CD4-positive, CD25-positive, alpha-beta regulatory T cell (primary cell): ENCODE measurements at regions not wholly inside any gene's neighbourhood (a gene's known extent, or its start where the extent isn't known, plus 50 kb on each side); places are given as distances from the start of the nearest gene placed in this dataset.

Experiments used
- ATAC-seq, 2 donors: fragments of 150-1000 bp; cut with Tn5 transposase; one replicate each; pipeline ENCODE4 v1.10.0; 2021; ENCODE audit warnings: low read depth in 2 of 2, moderate number of reproducible peaks in 2 of 2, moderate library complexity in 1 of 2
- DNase-seq, 3 donors: peaks; one replicate each; pipeline versions ENCODE4 v3.0.0 to v3.0.0-alpha.2; 2012 to 2022; ENCODE audit warnings: mixed read lengths in 1 of 3
- H3K27ac ChIP-seq: one replicate; pipeline ENCODE4 v1.7.0; 2013; ENCODE audit warnings: mild to moderate bottlenecking, low read length; ENCODE audit not compliant: insufficient read depth, poor library complexity, severe bottlenecking
- H3K27me3 ChIP-seq: one replicate; pipeline ENCODE4 v1.7.0; 2013; ENCODE audit warnings: low read length; ENCODE audit not compliant: control insufficient read depth, insufficient read depth
- H3K36me3 ChIP-seq: one replicate; pipeline ENCODE4 v1.7.0; 2013; ENCODE audit warnings: mild to moderate bottlenecking, low read length, moderate library complexity; ENCODE audit not compliant: control insufficient read depth, insufficient read depth
- H3K4me1 ChIP-seq: 2 replicates; pipeline ENCODE4 v1.7.0; 2013; ENCODE audit warnings: mild to moderate bottlenecking, low read length; ENCODE audit not compliant: insufficient read depth, control insufficient read depth, poor library complexity, severe bottlenecking
- H3K4me3 ChIP-seq: one replicate; pipeline ENCODE4 v1.7.0; 2013; ENCODE audit warnings: low read depth, mild to moderate bottlenecking, low read length, moderate library complexity
- H3K9me3 ChIP-seq, 2 experiments: 1 replicate in 1 of 2; 2 replicates in 1 of 2; pipeline ENCODE4 v1.7.0; 2013; ENCODE audit warnings: low read length in 2 of 2, mild to moderate bottlenecking in 1 of 2, moderate library complexity in 1 of 2; ENCODE audit not compliant: control insufficient read depth in 2 of 2
- H3K27ac Mint-ChIP-seq, 3 donors: one replicate each; pipeline ENCODE4 v1.8.0; 2020 to 2022; ENCODE audit warnings: mild to moderate bottlenecking in 3 of 3, mixed read lengths in 3 of 3, moderate library complexity in 2 of 3
- H3K27me3 Mint-ChIP-seq: one replicate; pipeline ENCODE4 v1.8.0; 2022; ENCODE audit warnings: mild to moderate bottlenecking, mixed read lengths
- H3K36me3 Mint-ChIP-seq: one replicate; pipeline ENCODE4 v1.8.0; 2020; ENCODE audit warnings: mixed read lengths
- H3K4me1 Mint-ChIP-seq, 4 donors: one replicate each; pipeline ENCODE4 v1.8.0; 2020 to 2022; ENCODE audit warnings: mixed read lengths in 4 of 4, mild to moderate bottlenecking in 1 of 4
- H3K4me3 Mint-ChIP-seq, 4 donors: one replicate each; pipeline ENCODE4 v1.8.0; 2020 to 2022; ENCODE audit warnings: mild to moderate bottlenecking in 4 of 4, mixed read lengths in 4 of 4, moderate library complexity in 3 of 4
- H3K9me3 Mint-ChIP-seq, 7 donors: one replicate each; pipeline ENCODE4 v1.8.0; 2020 to 2022; ENCODE audit warnings: mixed read lengths in 7 of 7, mild to moderate bottlenecking in 3 of 7, moderate library complexity in 2 of 7

DNA sequence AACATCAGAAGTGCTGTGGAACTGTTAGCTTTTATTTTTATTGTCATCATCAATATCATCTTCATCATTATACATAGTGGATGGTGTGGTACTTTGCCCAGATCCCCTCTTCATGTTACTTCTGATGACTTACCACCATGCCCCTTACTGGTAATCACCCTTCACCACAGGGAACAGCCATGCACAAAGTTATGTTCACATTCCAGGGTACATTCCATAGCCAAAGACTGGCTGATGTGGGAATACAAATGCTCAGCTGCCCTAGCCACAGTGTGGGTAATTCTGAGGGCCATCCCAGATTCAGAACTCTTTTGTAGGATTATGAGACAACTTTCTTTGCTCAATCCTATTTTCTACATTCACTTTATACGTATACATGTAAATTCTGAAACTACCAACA lies 691.3 kb upstream of the CXADR start:
- Histone ChIP-seq H3K4me1 (no peaks in the 10 kb centered on the region), H3K4me3 (no peak overlapping the region), H3K27ac (no peak overlapping the region), H3K36me3 (no peaks in the 10 kb centered on the region), H3K9me3 (no peaks in the 10 kb centered on the region), H3K27me3 (no peaks in the 10 kb centered on the region)
- no peak for DNase-seq
- Mint-ChIP-seq H3K9me3 (peaks cover 10 to 38% (median 12%) of the 10 kb centered on the region in 7 donors), H3K27ac (no peak overlapping the region), H3K4me3 (no peak overlapping the region), H3K4me1 (no peaks in the 10 kb centered on the region), H3K27me3 (no peaks in the 10 kb centered on the region), H3K36me3 (no peaks in the 10 kb centered on the region)
- ATAC-seq: no peak

DNA sequence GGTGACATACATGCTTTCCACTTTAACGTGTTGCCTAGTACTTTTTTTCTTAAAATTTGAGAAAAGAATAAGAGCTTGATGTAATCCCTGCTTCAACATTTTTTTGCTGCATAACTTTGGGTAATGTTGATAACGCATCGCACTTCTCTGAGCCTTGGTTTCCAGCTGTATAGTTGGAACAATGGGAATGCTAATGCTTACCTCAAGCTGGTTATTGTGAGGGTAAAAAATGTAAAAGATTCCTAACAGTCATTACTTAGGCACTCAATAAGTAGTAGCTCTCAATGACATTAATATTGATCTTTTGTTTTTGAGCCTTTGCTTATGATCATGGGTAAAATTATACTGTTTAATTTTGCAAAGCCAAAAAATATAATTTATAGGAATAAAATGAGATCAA lies 683.3 kb upstream of the CXADR start:
- no peaks in the 10 kb centered on the region for H3K36me3 ChIP-seq
- no peaks in the 10 kb centered on the region for H3K4me1 ChIP-seq
- no peaks in the 10 kb centered on the region for H3K27me3 ChIP-seq
- Mint-ChIP-seq H3K27ac (no peak overlapping the region), H3K4me3 (no peak overlapping the region), H3K4me1 (no peaks in the 10 kb centered on the region), H3K36me3 (no peaks in the 10 kb centered on the region), H3K9me3 (peaks cover 2 to 25% (median 6%) of the 10 kb centered on the region in 7 donors), H3K27me3 (no peaks in the 10 kb centered on the region)
- peaks cover 0 to 3% of the 10 kb centered on the region in 2 experiments for H3K9me3 ChIP-seq
- no peak overlapping the region for H3K27ac ChIP-seq
- H3K4me3 ChIP-seq: no peak overlapping the region
- no peak for DNase-seq
- no peak for ATAC-seq

GRCh38 chr21:16832791-16833190 lies 680.1 kb upstream of the CXADR start:
- H3K27ac ChIP-seq: no peak overlapping the region
- DNase-seq (no peak), ATAC-seq (no peak)
- H3K36me3 Mint-ChIP-seq: no peaks in the 10 kb centered on the region
- peaks cover 0 to 3% of the 10 kb centered on the region in 2 experiments for H3K9me3 ChIP-seq
- peaks cover 0 to 10% (median 4%) of the 10 kb centered on the region in 7 donors for H3K9me3 Mint-ChIP-seq
- no peaks in the 10 kb centered on the region for H3K27me3 Mint-ChIP-seq
- H3K4me1 Mint-ChIP-seq: no peaks in the 10 kb centered on the region
- no peaks in the 10 kb centered on the region for H3K36me3 ChIP-seq
- H3K27me3 ChIP-seq: no peaks in the 10 kb centered on the region
- no peak overlapping the region for H3K27ac Mint-ChIP-seq
- no peak overlapping the region for H3K4me3 Mint-ChIP-seq
- H3K4me1 ChIP-seq: no peaks in the 10 kb centered on the region
- no peak overlapping the region for H3K4me3 ChIP-seq

DNA sequence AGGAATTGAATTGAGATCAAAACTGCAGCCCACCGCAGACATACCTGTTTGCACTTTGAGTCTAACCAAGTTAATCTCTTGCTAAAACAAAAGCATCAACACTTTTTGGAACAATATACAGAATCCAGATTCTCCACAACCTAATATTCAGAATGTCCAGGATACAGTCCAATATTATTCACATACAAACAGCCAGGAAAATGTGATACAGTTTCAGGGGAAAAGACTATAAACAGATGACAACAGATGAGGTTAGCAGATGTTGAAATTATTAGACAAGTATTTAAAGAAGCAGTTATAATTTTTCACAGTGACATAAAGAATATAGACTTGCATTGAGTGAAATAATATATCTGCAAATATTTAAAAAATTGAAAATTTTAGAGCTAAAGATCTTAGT lies 678.1 kb upstream of the CXADR start:
- no peaks in the 10 kb centered on the region for H3K36me3 Mint-ChIP-seq
- H3K9me3 ChIP-seq: peaks cover 0 to 3% of the 10 kb centered on the region in 2 experiments
- no peaks in the 10 kb centered on the region for H3K4me1 Mint-ChIP-seq
- H3K4me3 Mint-ChIP-seq: no peak overlapping the region
- H3K4me3 ChIP-seq: no peak overlapping the region
- no peak overlapping the region for H3K27ac Mint-ChIP-seq
- no peaks in the 10 kb centered on the region for H3K4me1 ChIP-seq
- ATAC-seq (no peak), DNase-seq (no peak)
- H3K9me3 Mint-ChIP-seq: peaks cover 0 to 9% (median 3%) of the 10 kb centered on the region in 7 donors
- H3K36me3 ChIP-seq: no peaks in the 10 kb centered on the region
- no peak overlapping the region for H3K27ac ChIP-seq
- H3K27me3 Mint-ChIP-seq: no peaks in the 10 kb centered on the region
- no peaks in the 10 kb centered on the region for H3K27me3 ChIP-seq

- Mint-ChIP-seq H3K4me1 (no peaks in the 10 kb centered on the region), H3K27ac (no peak overlapping the region), H3K36me3 (no peaks in the 10 kb centered on the region), H3K9me3 (peaks cover 1 to 9% (median 4%) of the 10 kb centered on the region in 7 donors), H3K4me3 (no peak overlapping the region), H3K27me3 (no peaks in the 10 kb centered on the region)
- Histone ChIP-seq H3K4me3 (no peak overlapping the region), H3K27me3 (no peaks in the 10 kb centered on the region), H3K4me1 (no peaks in the 10 kb centered on the region), H3K36me3 (no peaks in the 10 kb centered on the region), H3K9me3 (peaks cover 0 to 3% of the 10 kb centered on the region in 2 experiments), H3K27ac (no peak overlapping the region)
- no peak for DNase-seq
- no peak for ATAC-seq
Observed at GRCh38 chr21:16837321-16837720, 675.5 kb upstream of the CXADR start.

- no peaks in the 10 kb centered on the region for H3K27me3 ChIP-seq
- H3K9me3 Mint-ChIP-seq: peaks cover 1 to 9% (median 4%) of the 10 kb centered on the region in 7 donors
- H3K4me1 ChIP-seq: no peaks in the 10 kb centered on the region
- no peaks in the 10 kb centered on the region for H3K36me3 Mint-ChIP-seq
- no peaks in the 10 kb centered on the region for H3K27me3 Mint-ChIP-seq
- no peak overlapping the region for H3K27ac ChIP-seq
- no peak for DNase-seq
- no peak overlapping the region for H3K4me3 ChIP-seq
- H3K36me3 ChIP-seq: no peaks in the 10 kb centered on the region
- no peak for ATAC-seq
- H3K9me3 ChIP-seq: peaks cover 0 to 3% of the 10 kb centered on the region in 2 experiments
- H3K4me3 Mint-ChIP-seq: no peak overlapping the region
- H3K4me1 Mint-ChIP-seq: no peaks in the 10 kb centered on the region
- no peak overlapping the region for H3K27ac Mint-ChIP-seq
Observed at GRCh38 chr21:16837721-16838120, 675.1 kb upstream of the CXADR start.

DNA sequence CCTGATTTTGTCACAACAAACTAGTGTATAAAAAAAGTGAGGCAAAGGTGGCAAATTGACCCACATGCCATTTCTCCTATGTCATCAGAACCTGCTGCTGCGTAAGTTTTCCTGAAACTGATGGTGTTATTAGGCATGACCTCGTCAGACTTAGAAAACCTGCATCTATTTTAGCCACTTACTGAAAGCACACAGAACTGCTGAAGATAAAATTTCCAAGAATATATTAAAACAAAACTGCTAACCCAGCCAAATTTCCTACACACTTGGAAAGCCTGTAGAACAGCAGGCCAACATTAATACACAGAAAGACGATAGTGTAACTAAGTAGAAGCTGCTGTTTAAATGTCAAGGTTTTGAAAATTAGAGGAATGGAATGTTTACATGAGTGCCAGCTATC lies 674.5 kb upstream of the CXADR start:
- no peaks in the 10 kb centered on the region for H3K4me1 ChIP-seq
- no peak overlapping the region for H3K27ac Mint-ChIP-seq
- H3K36me3 Mint-ChIP-seq: no peaks in the 10 kb centered on the region
- no peak overlapping the region for H3K4me3 Mint-ChIP-seq
- no peaks in the 10 kb centered on the region for H3K4me1 Mint-ChIP-seq
- DNase-seq (no peak), ATAC-seq (no peak)
- H3K27ac ChIP-seq: no peak overlapping the region
- H3K27me3 ChIP-seq: no peaks in the 10 kb centered on the region
- H3K27me3 Mint-ChIP-seq: no peaks in the 10 kb centered on the region
- H3K9me3 ChIP-seq: peaks cover 0 to 3% of the 10 kb centered on the region in 2 experiments
- H3K9me3 Mint-ChIP-seq: peaks cover 1 to 12% (median 5%) of the 10 kb centered on the region in 7 donors
- no peaks in the 10 kb centered on the region for H3K36me3 ChIP-seq
- no peak overlapping the region for H3K4me3 ChIP-seq

DNA sequence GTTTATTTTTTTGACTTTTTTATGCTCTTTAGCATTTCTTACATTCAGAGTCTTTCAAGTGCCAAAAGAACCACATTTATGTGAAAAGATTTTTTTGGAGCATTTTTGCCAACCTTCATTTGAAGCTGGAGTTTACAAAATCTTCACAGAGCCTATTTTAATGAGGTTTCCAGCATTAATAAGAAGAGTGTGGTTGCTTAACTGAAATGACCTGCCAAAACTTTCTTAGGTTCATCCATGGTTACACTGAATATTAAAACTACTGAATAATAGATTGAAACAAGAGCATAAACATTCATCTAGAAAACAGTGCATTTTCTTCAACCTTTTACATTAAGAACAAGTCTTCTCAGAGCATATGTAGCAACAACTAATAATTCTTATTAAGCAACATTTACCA lies 672.3 kb upstream of the CXADR start:
- Mint-ChIP-seq H3K4me3 (no peak overlapping the region), H3K27ac (no peak overlapping the region), H3K36me3 (no peaks in the 10 kb centered on the region), H3K27me3 (no peaks in the 10 kb centered on the region), H3K9me3 (peaks cover 1 to 18% (median 9%) of the 10 kb centered on the region in 7 donors), H3K4me1 (no peaks in the 10 kb centered on the region)
- no peaks in the 10 kb centered on the region for H3K27me3 ChIP-seq
- H3K4me3 ChIP-seq: no peak overlapping the region
- H3K27ac ChIP-seq: no peak overlapping the region
- DNase-seq (no peak), ATAC-seq (no peak)
- H3K9me3 ChIP-seq: no peaks in the 10 kb centered on the region
- no peaks in the 10 kb centered on the region for H3K4me1 ChIP-seq
- H3K36me3 ChIP-seq: no peaks in the 10 kb centered on the region
